Colonic mucosa (tissue), 4 donors: ENCODE measurements at regions not wholly inside any gene's neighbourhood (a gene's known extent, or its start where the extent isn't known, plus 50 kb on each side); places are given as distances from the start of the nearest gene placed in this dataset.
"Not testable (repeated sequence)": the region's sequence is repeated elsewhere in the genome, so short reads cannot be mapped to it uniquely, and the experiment has no call there.

Experiments used
- DNase-seq: peaks from one replicate; pipeline ENCODE4 v3.0.0-alpha.2; 2020
- H3K27ac ChIP-seq: fragments of 200-600 bp; one replicate; pipeline ENCODE4 v1.8.0; 2021
- H3K27me3 ChIP-seq: fragments of 200-600 bp; one replicate; pipeline ENCODE4 v1.8.0; 2021
- H3K36me3 ChIP-seq: fragments of 200-600 bp; one replicate; pipeline ENCODE4 v1.8.0; 2021
- H3K4me1 ChIP-seq: fragments of 200-600 bp; one replicate; pipeline ENCODE4 v1.8.0; 2021; ENCODE audit warnings: mild to moderate bottlenecking
- H3K4me3 ChIP-seq: fragments of 200-600 bp; one replicate; pipeline ENCODE4 v1.8.0; 2021
- H3K9ac ChIP-seq, 2 donors: one replicate each; pipeline ENCODE4 v1.7.0; 2013; ENCODE audit warnings: control low read depth in 2 of 2, low read depth in 2 of 2, low read length in 2 of 2
- H3K9me3 ChIP-seq: fragments of 200-600 bp; one replicate; pipeline ENCODE4 v1.8.0; 2021
- intact Hi-C: fragments of 100-400 bp; cut with DNase I; formaldehyde crosslinking; loops from one replicate; pipeline ENCODE4 v1.14.1; 2022
- TF ChIP-seq, protein P1 (sequence below): fragments of 200-600 bp; IDR thresholded peaks from one replicate; pipeline ENCODE4 v1.8.0; 2022; ENCODE audit warnings: antibody characterized with exemption, mild to moderate bottlenecking
- donor health status: healthy.
- donor health status: DM: no; HTN: no; CAD: no.
- donor health status: DM: no; HTN: no; CAD: no.

DNA sequence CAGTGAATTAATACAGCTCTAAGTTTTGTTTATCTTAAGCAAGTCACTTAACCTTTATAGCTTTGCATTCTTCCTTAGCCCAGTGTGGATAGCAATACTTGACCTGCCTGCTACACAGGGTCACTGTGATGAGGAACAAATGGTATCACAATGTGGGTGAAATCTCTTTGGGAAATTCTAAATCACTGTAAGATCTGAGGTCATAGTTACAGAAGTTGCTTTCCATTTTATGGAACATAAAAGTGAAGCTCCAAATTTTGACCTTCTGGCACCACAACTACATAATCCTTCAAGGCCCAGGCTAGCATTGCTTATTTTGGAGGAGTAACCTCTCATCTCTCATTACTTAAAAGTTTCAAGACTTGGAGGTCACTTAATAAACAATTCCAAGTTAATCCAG lies 227.7 kb downstream of the USP46 start:
- no peaks in the 10 kb centered on the region for H3K9me3 ChIP-seq
- no peaks in the 10 kb centered on the region for H3K4me1 ChIP-seq
- TF ChIP-seq, protein P1, sequence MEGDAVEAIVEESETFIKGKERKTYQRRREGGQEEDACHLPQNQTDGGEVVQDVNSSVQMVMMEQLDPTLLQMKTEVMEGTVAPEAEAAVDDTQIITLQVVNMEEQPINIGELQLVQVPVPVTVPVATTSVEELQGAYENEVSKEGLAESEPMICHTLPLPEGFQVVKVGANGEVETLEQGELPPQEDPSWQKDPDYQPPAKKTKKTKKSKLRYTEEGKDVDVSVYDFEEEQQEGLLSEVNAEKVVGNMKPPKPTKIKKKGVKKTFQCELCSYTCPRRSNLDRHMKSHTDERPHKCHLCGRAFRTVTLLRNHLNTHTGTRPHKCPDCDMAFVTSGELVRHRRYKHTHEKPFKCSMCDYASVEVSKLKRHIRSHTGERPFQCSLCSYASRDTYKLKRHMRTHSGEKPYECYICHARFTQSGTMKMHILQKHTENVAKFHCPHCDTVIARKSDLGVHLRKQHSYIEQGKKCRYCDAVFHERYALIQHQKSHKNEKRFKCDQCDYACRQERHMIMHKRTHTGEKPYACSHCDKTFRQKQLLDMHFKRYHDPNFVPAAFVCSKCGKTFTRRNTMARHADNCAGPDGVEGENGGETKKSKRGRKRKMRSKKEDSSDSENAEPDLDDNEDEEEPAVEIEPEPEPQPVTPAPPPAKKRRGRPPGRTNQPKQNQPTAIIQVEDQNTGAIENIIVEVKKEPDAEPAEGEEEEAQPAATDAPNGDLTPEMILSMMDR: no peak
- H3K9ac ChIP-seq: no peak overlapping the region
- intact Hi-C loops: no loop called here
- no peak overlapping the region for H3K4me3 ChIP-seq
- DNase-seq: no peak
- no peaks in the 10 kb centered on the region for H3K36me3 ChIP-seq
- H3K27ac ChIP-seq: no peak overlapping the region
- no peaks in the 10 kb centered on the region for H3K27me3 ChIP-seq

DNA sequence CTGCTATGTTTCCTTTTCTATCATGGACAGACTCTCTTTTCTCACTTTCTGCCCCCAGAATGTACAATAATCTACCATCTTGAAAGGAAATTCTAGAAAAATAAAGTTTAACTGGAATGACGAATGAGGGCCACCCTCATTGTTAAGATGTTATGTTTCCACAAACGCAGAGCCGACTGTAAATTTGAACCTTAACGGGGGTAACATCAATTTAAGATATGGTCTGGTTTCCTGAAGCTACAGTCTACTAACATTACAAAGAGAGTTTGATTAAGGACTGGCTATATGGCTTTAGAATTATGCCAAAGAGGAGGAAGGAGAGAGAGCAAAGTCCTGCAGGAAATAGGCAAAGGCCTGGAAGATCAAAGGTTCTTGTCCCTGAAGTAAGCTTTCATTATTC lies 227.2 kb downstream of the USP46 start:
- TF ChIP-seq, protein P1: no peak
- no peaks in the 10 kb centered on the region for H3K36me3 ChIP-seq
- H3K27ac ChIP-seq: no peak overlapping the region
- DNase-seq: no peak
- no peak overlapping the region for H3K4me3 ChIP-seq
- no peaks in the 10 kb centered on the region for H3K4me1 ChIP-seq
- H3K9me3 ChIP-seq: no peaks in the 10 kb centered on the region
- no peak overlapping the region for H3K9ac ChIP-seq
- intact Hi-C loops: no loop called here
- H3K27me3 ChIP-seq: no peaks in the 10 kb centered on the region

DNA sequence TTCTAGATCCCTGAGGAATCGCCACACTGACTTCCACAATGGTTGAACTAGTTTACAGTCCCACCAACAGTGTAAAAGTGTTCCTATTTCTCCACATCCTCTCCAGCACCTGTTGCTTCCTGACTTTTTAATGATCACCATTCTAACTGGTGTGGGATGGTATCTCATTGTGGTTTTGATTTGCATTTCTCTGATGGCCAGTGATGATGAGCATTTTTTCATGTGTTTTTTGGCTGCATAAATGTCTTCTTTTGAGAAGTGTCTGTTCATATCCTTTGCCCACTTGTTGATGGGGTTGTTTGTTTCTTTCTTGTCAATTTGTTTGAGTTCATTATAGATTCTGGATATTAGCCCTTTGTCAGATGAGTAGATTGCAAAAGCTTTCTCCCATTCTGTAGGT lies 216.6 kb downstream of the USP46 start:
- H3K4me1 ChIP-seq, H3K4me3 ChIP-seq, H3K36me3 ChIP-seq, intact Hi-C loops, H3K9ac ChIP-seq, H3K27me3 ChIP-seq, DNase-seq, H3K27ac ChIP-seq, H3K9me3 ChIP-seq: not testable (repeated sequence)

DNA sequence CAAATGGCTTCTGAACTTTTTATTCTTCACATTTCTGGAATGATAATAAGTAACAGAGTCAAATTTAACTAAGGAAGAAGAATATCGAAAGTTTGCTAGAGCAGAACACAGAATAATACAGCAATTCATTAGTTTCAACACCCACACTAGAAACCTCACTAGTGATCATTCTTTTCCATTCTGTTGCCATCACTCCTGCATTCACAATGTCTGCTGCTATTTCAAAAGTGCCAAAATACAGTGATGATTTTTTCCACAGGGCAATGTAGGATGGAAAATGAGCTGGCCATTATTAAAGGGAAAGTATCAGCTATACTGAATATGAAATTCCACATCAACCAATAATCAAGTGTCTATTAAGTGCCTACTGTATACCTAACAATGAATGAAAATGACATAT lies 186.7 kb downstream of the USP46 start:
- Histone ChIP-seq H3K27ac (no peak overlapping the region), H3K27me3 (no peaks in the 10 kb centered on the region), H3K9ac (no peak overlapping the region), H3K9me3 (no peaks in the 10 kb centered on the region), H3K4me1 (no peaks in the 10 kb centered on the region), H3K36me3 (no peaks in the 10 kb centered on the region), H3K4me3 (no peak overlapping the region)
- DNase-seq: no peak
- TF ChIP-seq, protein P1: no peak
- intact Hi-C loops: no loop called here

DNA sequence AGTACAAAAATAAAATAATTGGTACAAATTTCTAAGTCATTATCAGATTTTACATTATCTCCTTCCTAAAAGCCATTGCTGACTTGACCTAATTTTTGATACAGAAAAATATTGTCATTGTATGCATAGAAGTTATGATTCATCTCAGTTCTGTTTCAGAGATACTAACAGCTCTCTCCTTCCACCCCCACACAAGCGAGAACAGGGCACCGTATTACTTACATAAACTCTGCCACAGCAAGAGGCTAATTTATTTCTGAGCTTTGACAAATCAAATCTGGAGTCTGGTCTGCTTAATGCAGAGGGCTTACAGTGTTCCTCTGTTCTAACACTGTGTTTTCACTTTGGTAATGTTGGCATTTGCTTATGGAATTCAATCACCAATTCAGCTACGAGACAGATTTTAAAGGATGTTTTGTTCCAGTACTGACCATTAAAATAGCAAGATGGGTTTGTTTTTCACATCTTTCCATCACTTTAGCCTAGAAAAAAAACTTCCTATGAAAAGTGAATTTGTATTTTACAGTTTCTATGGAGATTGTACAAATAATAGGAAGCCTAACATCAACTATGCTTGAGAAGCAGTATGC lies 181.8 kb downstream of the USP46 start:
- H3K36me3 ChIP-seq: no peaks in the 10 kb centered on the region
- no peaks in the 10 kb centered on the region for H3K9me3 ChIP-seq
- H3K27ac ChIP-seq: no peak overlapping the region
- TF ChIP-seq, protein P1: no peak
- H3K9ac ChIP-seq: no peak overlapping the region
- no peak overlapping the region for H3K4me3 ChIP-seq
- intact Hi-C loops: no loop called here
- no peaks in the 10 kb centered on the region for H3K27me3 ChIP-seq
- DNase-seq: no peak
- no peaks in the 10 kb centered on the region for H3K4me1 ChIP-seq

DNA sequence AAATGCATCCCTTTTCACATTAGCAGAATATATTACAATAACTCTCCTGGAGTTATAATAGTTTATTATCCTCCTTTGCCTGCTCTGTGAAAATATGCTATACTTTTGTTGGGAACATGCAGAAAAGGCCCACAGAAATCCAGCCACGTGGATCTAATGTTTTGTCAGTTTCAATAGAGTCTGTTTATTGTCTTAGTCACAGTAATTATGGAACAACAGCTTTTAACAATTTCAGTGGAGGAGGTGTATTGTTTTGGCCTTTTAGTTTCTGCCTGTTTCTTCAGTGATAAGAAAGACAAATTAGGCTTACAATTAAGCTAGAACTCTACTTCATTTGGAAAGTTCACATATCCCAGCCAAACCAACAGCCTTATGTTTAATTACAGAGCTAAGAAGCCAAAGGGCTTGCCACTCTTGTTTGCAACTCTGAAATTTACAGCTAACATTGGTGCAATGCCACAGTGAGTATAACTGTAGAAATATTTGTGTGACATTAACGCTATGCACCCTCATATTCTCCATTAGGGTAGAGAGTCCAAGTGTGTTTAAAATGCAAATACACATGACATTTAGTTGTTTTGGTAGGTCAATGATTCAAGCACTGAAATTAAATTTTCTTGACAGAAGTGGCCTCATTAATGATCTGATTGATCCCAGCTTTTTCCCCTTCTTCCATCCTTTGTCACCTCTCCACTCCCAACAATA lies 175.8 kb downstream of the USP46 start:
- no peaks in the 10 kb centered on the region for H3K27me3 ChIP-seq
- intact Hi-C loops: no loop called here
- no peak overlapping the region for H3K9ac ChIP-seq
- H3K9me3 ChIP-seq: no peaks in the 10 kb centered on the region
- TF ChIP-seq, protein P1: no peak
- H3K4me1 ChIP-seq: no peaks in the 10 kb centered on the region
- no peak overlapping the region for H3K27ac ChIP-seq
- no peaks in the 10 kb centered on the region for H3K36me3 ChIP-seq
- no peak for DNase-seq
- H3K4me3 ChIP-seq: no peak overlapping the region
